ENCODE measurements at regions not wholly inside any gene's neighbourhood (a gene's known extent, or its start where the extent isn't known, plus 50 kb on each side); places are given as distances from the start of the nearest gene placed in this dataset.

- TF ChIP-seq CTCF (IDR thresholded peaks at IDR 0.05), result no peak
- no peak for TF ChIP-seq POLR2A (IDR thresholded peaks at IDR 0.05)
- no peak for TF ChIP-seq POLR2AphosphoS5 (IDR thresholded peaks at IDR 0.05; ENCODE audit: insufficient read depth in 1 of 2, low read depth in 1 of 2)
These were observed 456.5 kb downstream of the OMA1 start for GRCh38 chr1:58089898-58090534.

Data from vagina (tissue), 2 donors.